MCF 10A (cell line): ENCODE measurements at regions not wholly inside any gene's neighbourhood (a gene's known extent, or its start where the extent isn't known, plus 50 kb on each side); places are given as distances from the start of the nearest gene placed in this dataset.
A peak's percentile ranks its signal among the peaks of the same experiment; 100 is the strongest.
"Not testable (repeated sequence)": the region's sequence is repeated elsewhere in the genome, so short reads cannot be mapped to it uniquely, and the experiment has no call there.

Experiments
- BruUV-seq: library from RNA; stranded (reverse); fragments of 400-500 nt; replicated peaks from 2 replicates; lab custom pipeline; 2021; lab: Mats Ljungman, UMichigan
- CTCF ChIA-PET: fragments of 300-600 bp; sonication (Branson Sonifier 250); formaldehyde crosslinking; extraction: SDS; loops from one replicate; lab custom pipeline; 2021; ENCODE audit warnings: antibody characterized with exemption, inconsistent platforms; lab: Yijun Ruan, JAX
- POLR2A ChIA-PET: fragments of 300-600, 350-650 bp; sonication (Branson Sonifier 250); formaldehyde crosslinking; extraction: SDS; loops from one replicate; lab custom pipeline; 2020; ENCODE audit warnings: antibody characterized with exemption, inconsistent platforms; lab: Yijun Ruan, JAX
- DNase-seq: peaks from one replicate; pipeline ENCODE4 v3.0.0-alpha.2; 2018; ENCODE audit not compliant: unreplicated experiment
- H3K27ac Mint-ChIP-seq: one replicate; pipeline ENCODE4 v1.8.0; 2022; ENCODE audit warnings: mild to moderate bottlenecking, low read depth, mixed read lengths; ENCODE audit not compliant: unreplicated experiment
- H3K27me3 Mint-ChIP-seq: one replicate; pipeline ENCODE4 v1.8.0; 2022; ENCODE audit warnings: mixed read lengths; ENCODE audit not compliant: insufficient read depth, unreplicated experiment
- H3K36me3 Mint-ChIP-seq: one replicate; pipeline ENCODE4 v1.8.0; 2022; ENCODE audit warnings: mild to moderate bottlenecking, moderate library complexity, mixed read lengths; ENCODE audit not compliant: insufficient read depth, unreplicated experiment
- H3K4me1 Mint-ChIP-seq: one replicate; pipeline ENCODE4 v1.8.0; 2022; ENCODE audit warnings: mixed read lengths; ENCODE audit not compliant: insufficient read depth, unreplicated experiment
- H3K4me3 Mint-ChIP-seq: one replicate; pipeline ENCODE4 v1.8.0; 2022; ENCODE audit warnings: mild to moderate bottlenecking, moderate library complexity, mixed read lengths; ENCODE audit not compliant: unreplicated experiment
- H3K9me3 Mint-ChIP-seq: one replicate; pipeline ENCODE4 v1.8.0; 2022; ENCODE audit warnings: mixed read lengths; ENCODE audit not compliant: unreplicated experiment
- intact Hi-C: fragments of 100-400 bp; cut with micrococcal nuclease; formaldehyde crosslinking; loops from 2 replicates; pipeline ENCODE4 v1.14.1; 2022

GRCh38 chr4:9110700-9111099, 59.5 kb upstream of the FAM90A26 start:
- intact Hi-C loops, BruUV-seq, CTCF ChIA-PET, POLR2A ChIA-PET, H3K36me3 Mint-ChIP-seq, H3K4me1 Mint-ChIP-seq, DNase-seq, H3K9me3 Mint-ChIP-seq, H3K27me3 Mint-ChIP-seq, H3K4me3 Mint-ChIP-seq, H3K27ac Mint-ChIP-seq: not testable (repeated sequence)

DNA sequence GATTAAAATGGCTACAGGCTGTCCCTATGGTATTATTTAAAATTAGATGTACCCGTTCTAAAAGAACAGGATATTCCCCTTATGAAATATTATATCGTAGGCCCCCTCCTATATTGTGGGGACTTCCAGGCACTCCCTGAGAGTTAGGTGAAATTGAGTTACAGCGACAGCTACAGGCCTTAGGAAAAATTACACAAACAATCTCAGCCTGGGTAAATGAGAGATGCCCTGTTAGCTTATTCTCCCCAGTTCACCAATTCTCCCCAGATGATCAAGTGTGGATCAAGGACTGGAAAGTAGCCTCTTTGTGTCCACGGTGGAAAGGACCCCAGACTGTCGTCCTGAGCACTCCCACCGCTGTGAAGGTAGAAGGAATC, 67.1 kb upstream of the FAM90A26 start:
- CTCF ChIA-PET, H3K36me3 Mint-ChIP-seq, intact Hi-C loops, H3K27ac Mint-ChIP-seq, POLR2A ChIA-PET, H3K4me1 Mint-ChIP-seq, H3K9me3 Mint-ChIP-seq, H3K27me3 Mint-ChIP-seq, BruUV-seq, H3K4me3 Mint-ChIP-seq, DNase-seq: not testable (repeated sequence)

DNA sequence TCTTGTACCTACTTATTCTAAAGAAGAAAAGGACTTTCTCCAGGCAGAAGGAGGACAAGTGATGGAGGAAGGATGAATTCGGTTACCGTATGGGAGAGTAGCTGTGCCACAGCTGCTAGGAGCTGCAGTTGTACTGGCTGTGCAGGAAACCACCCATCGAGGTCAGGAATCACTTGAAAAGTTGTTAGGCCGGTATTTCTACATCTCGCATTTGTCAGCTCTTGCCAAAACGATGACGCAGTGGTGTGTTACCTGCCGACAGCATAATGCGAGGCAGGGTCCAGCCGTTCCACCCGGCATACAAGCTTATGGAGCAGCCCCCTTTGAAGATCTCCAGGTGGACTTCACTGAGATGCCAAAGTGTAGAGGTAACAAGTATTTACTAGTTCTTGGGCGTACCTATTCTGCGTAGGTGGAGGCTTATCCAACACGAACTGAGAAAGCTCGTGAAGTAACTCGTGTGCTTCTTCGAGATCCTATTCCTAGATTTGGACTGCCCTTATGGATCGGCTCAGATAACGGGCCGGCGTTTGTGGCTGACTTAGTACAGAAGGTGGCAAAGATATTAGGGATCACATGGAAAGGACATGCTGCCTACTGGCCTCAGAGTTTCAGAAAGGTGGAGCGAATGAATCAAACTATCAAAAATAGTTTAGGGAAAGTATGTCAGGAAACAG, 67.6 kb upstream of the FAM90A26 start:
- DNase-seq = peak; percentile 2
- BruUV-seq, H3K27me3 Mint-ChIP-seq, H3K36me3 Mint-ChIP-seq, H3K4me3 Mint-ChIP-seq, H3K9me3 Mint-ChIP-seq, H3K4me1 Mint-ChIP-seq, H3K27ac Mint-ChIP-seq, POLR2A ChIA-PET, intact Hi-C loops: not testable (repeated sequence)
- CTCF ChIA-PET = interaction anchor here (0.6 kb wide), 1 partner anchor 28 kb away, joined by 3 read pairs; no protein-coding TSS in a partner anchor

DNA sequence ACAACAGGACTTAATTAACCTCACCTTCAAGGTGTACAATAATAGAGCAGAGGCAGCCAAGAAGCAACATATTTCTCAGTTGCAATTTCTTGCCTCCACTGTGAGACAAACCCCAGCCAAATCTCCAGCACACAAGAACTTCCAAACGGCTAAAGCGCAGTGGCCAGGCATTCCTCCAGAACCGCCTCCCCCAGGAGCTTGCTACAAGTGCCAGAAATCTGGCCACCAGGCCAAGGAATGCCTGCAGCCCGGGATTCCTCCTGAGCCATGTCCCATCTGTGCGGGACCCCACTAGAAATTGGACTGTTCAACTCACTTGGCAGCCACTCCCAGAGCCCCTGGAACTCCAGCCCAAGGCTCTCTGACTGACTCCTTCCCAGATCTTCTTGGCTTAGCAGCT, 73.9 kb upstream of the FAM90A26 start:
- not testable (repeated sequence) for H3K36me3 Mint-ChIP-seq

GRCh38 chr4:9078796-9079195, 91.4 kb upstream of the FAM90A26 start:
- H3K27me3 Mint-ChIP-seq, BruUV-seq, intact Hi-C loops: not testable (repeated sequence)

More for the DNA sequence above, 73.9 kb upstream of the FAM90A26 start:
- H3K4me3 Mint-ChIP-seq, CTCF ChIA-PET, H3K4me1 Mint-ChIP-seq, H3K27ac Mint-ChIP-seq, H3K27me3 Mint-ChIP-seq, intact Hi-C loops, BruUV-seq, DNase-seq, POLR2A ChIA-PET: not testable (repeated sequence)
- H3K9me3 Mint-ChIP-seq = peaks cover 38% of the 10 kb centered on the region

DNA sequence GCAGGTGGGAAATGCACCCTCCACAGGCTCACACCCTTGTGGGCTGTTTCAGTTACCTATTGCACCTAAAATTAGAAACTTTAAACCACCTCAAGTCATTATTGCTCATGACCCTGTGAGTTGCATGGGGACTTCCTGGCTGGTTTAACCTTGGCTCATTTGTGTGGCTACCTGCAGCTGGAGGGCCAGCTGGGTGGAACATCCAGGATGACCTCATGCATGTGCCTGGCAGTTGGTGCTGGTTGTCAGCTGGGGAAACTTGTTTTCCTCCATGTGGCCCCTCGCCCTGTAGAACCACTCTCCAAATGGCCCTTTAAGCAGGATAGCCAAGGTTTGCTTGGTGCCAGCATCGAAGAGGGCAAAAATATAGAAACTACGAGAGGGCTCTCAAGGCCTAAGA, 93.2 kb upstream of the FAM90A26 start:
- POLR2A ChIA-PET, BruUV-seq, DNase-seq, intact Hi-C loops, H3K4me1 Mint-ChIP-seq, H3K27ac Mint-ChIP-seq, H3K36me3 Mint-ChIP-seq, H3K27me3 Mint-ChIP-seq, CTCF ChIA-PET, H3K4me3 Mint-ChIP-seq: not testable (repeated sequence)
- peaks cover 29% of the 10 kb centered on the region for H3K9me3 Mint-ChIP-seq

More at GRCh38 chr4:9078796-9079195, 91.4 kb upstream of the FAM90A26 start:
- H3K9me3 Mint-ChIP-seq = peaks cover 28% of the 10 kb centered on the region
- H3K4me1 Mint-ChIP-seq, H3K27ac Mint-ChIP-seq, DNase-seq, H3K4me3 Mint-ChIP-seq, POLR2A ChIA-PET, H3K36me3 Mint-ChIP-seq, CTCF ChIA-PET: not testable (repeated sequence)

- CTCF ChIA-PET, H3K4me1 Mint-ChIP-seq: not testable (repeated sequence)
Observed at GRCh38 chr4:9076486-9076885, 93.7 kb upstream of the FAM90A26 start.

GRCh38 chr4:9073371-9073770, 96.8 kb upstream of the FAM90A26 start:
- DNase-seq, intact Hi-C loops, CTCF ChIA-PET, H3K27me3 Mint-ChIP-seq, H3K4me1 Mint-ChIP-seq, H3K4me3 Mint-ChIP-seq, BruUV-seq, H3K27ac Mint-ChIP-seq, H3K36me3 Mint-ChIP-seq, POLR2A ChIA-PET: not testable (repeated sequence)
- H3K9me3 Mint-ChIP-seq = peaks cover 38% of the 10 kb centered on the region

More at GRCh38 chr4:9076486-9076885, 93.7 kb upstream of the FAM90A26 start:
- DNase-seq, POLR2A ChIA-PET, H3K36me3 Mint-ChIP-seq, intact Hi-C loops, H3K27ac Mint-ChIP-seq, H3K27me3 Mint-ChIP-seq, H3K4me3 Mint-ChIP-seq, BruUV-seq: not testable (repeated sequence)
- peaks cover 29% of the 10 kb centered on the region for H3K9me3 Mint-ChIP-seq

GRCh38 chr4:9072521-9073220, 97.5 kb upstream of the FAM90A26 start:
- POLR2A ChIA-PET, H3K4me1 Mint-ChIP-seq, H3K36me3 Mint-ChIP-seq, H3K4me3 Mint-ChIP-seq, BruUV-seq, H3K27ac Mint-ChIP-seq, H3K27me3 Mint-ChIP-seq, intact Hi-C loops, DNase-seq: not testable (repeated sequence)
- CTCF ChIA-PET = interaction anchor here (0.5 kb wide), 1 partner anchor 297 kb away, joined by 3 read pairs; no protein-coding TSS in a partner anchor
- peaks cover 38% of the 10 kb centered on the region for H3K9me3 Mint-ChIP-seq
